Upper lobe of right lung (tissue), 1 donor: ENCODE measurements at regions not wholly inside any gene's neighbourhood (a gene's known extent, or its start where the extent isn't known, plus 50 kb on each side); places are given as distances from the start of the nearest gene placed in this dataset.

Experiments
- ATAC-seq: fragments of 200-7000 bp; cut with Tn5 transposase; one replicate; pipeline ENCODE4 v1.9.1; 2020; ENCODE audit warnings: mild to moderate bottlenecking, moderate library complexity
- DNase-seq: peaks from one replicate; pipeline ENCODE4 v3.0.0-alpha.2; 2020
- H3K27ac ChIP-seq: fragments of 200-600 bp; one replicate; pipeline ENCODE4 v1.8.0; 2022
- H3K27me3 ChIP-seq: fragments of 200-600 bp; one replicate; pipeline ENCODE4 v1.8.0; 2022; ENCODE audit warnings: mild to moderate bottlenecking
- H3K36me3 ChIP-seq: fragments of 200-600 bp; one replicate; pipeline ENCODE4 v1.8.0; 2022
- H3K4me1 ChIP-seq: fragments of 200-600 bp; one replicate; pipeline ENCODE4 v1.8.0; 2022
- H3K4me3 ChIP-seq: fragments of 200-600 bp; one replicate; pipeline ENCODE4 v1.8.0; 2022; ENCODE audit warnings: mild to moderate bottlenecking
- H3K9me3 ChIP-seq: fragments of 200-600 bp; one replicate; pipeline ENCODE4 v1.8.0; 2022
- intact Hi-C: fragments of 100-400 bp; cut with DNase I; formaldehyde crosslinking; loops from one replicate; pipeline ENCODE4 v1.11.0; 2022
- TF ChIP-seq, protein P1 (sequence below): fragments of 200-600 bp; IDR thresholded peaks from one replicate; pipeline ENCODE4 v1.8.0; 2022; ENCODE audit warnings: antibody characterized with exemption
- donor health status: DM: no; HTN: yes; CAD: no; lungs with severe emphysema.

DNA sequence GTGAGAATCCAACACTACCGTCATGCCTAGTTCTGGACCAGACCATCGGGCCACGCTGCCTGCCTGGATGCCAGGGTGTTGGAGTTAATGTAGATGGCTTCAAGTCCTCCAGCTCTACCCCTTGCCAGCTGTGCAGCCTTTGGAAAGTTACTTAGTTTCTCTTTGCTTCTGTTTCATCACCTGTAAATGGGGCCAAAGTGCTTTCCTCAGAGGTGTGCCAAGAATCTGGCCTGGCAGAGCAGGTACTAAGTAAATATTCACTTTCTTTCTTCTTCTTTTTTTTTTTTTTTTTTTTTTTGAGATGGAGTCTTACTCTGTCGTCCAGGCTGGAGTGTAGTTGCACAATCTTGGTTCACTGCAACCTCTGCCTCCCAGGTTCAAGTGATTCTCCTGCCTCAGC, 159.5 kb upstream of the RPL38 start:
- Histone ChIP-seq H3K4me3 (no peak overlapping the region), H3K9me3 (no peaks in the 10 kb centered on the region), H3K27me3 (peaks cover 5% of the 10 kb centered on the region), H3K27ac (no peak overlapping the region), H3K36me3 (no peaks in the 10 kb centered on the region), H3K4me1 (no peaks in the 10 kb centered on the region)
- TF ChIP-seq, protein P1, sequence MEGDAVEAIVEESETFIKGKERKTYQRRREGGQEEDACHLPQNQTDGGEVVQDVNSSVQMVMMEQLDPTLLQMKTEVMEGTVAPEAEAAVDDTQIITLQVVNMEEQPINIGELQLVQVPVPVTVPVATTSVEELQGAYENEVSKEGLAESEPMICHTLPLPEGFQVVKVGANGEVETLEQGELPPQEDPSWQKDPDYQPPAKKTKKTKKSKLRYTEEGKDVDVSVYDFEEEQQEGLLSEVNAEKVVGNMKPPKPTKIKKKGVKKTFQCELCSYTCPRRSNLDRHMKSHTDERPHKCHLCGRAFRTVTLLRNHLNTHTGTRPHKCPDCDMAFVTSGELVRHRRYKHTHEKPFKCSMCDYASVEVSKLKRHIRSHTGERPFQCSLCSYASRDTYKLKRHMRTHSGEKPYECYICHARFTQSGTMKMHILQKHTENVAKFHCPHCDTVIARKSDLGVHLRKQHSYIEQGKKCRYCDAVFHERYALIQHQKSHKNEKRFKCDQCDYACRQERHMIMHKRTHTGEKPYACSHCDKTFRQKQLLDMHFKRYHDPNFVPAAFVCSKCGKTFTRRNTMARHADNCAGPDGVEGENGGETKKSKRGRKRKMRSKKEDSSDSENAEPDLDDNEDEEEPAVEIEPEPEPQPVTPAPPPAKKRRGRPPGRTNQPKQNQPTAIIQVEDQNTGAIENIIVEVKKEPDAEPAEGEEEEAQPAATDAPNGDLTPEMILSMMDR = no peak
- DNase-seq (no peak), ATAC-seq (peak; percentile 67)
- intact Hi-C loops = no loop called here

DNA sequence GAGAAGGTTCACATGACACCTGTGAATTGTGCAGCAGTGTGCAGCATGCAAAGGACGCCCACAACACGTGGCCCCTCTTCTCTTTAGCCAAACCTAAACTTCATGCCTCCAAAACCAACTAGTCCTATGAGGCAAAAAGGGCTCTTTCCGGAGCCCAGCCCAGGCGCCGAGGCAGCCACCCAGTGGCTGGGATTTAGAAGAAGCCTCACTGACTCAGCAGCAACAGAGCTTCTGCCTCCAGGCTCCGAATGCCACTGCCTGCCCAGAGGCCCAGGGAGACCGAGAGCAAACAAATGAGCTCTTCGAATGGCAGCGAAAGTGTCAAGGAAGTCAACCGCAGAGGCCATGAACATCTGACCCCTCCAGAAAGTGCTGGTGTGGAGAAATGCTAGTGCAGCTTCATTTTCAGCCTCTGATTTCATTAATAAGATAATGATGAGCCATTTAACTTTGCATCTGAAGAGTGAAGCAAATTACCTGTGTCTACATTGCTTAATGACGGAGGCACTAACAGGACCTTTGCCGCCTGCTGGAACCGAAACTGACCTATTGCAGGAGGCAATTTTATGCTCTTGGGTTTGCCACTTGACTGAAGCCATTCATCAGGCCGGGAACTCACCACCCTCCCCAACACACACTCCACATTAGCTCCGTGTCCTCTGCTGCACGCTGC, 157.7 kb upstream of the RPL38 start:
- H3K27me3 ChIP-seq = peaks cover 22% of the 10 kb centered on the region
- no peak for DNase-seq
- no peak overlapping the region for H3K4me3 ChIP-seq
- H3K9me3 ChIP-seq = no peaks in the 10 kb centered on the region
- intact Hi-C loops = no loop called here
- H3K27ac ChIP-seq = no peak overlapping the region
- no peaks in the 10 kb centered on the region for H3K36me3 ChIP-seq
- TF ChIP-seq, protein P1 = no peak
- no peak for ATAC-seq
- no peaks in the 10 kb centered on the region for H3K4me1 ChIP-seq

DNA sequence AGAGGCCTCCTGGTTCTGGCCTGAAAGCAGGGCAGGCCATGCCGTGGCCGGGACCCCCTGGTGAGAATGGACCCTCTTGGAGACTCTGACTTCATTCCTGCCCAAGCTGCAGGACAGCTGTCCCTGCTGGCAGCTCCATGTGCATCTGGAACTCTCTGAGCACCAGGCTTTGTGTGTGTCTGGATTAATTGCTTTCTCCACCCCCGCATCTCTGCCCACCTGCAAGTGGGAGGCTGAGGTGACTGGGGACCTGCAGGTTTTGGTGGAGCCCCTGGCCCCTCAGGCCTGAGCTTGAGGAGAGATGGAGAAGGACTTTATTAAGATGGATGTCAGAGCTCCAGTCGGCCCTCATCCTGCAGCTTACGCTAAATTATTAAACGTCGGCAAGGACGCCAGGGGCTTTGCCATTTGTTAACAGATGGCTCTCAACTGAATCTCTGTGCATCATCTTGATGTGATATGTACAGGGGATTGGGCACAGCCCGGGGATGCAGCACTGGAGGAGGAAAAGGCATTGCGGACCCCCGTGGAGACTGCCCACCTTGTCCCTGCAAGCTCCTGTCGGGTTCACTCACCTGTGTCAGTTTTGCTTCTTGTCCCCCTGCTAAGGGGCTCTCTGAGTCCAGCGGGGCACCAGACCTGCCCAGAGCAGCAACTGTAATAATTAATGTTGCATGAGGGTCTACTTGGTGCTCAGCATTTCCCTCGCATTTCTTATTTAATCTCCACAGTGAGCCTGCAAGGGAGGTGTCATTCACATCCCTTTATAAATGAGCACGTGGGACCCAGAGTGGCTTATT, 154.1 kb upstream of the RPL38 start:
- Histone ChIP-seq H3K27me3 (peaks cover 28% of the 10 kb centered on the region), H3K4me1 (no peaks in the 10 kb centered on the region), H3K27ac (no peak overlapping the region), H3K4me3 (no peak overlapping the region), H3K36me3 (no peaks in the 10 kb centered on the region), H3K9me3 (no peaks in the 10 kb centered on the region)
- DNase-seq (no peak), ATAC-seq (no peak)
- TF ChIP-seq, protein P1 = no peak
- intact Hi-C loops = no loop called here

DNA sequence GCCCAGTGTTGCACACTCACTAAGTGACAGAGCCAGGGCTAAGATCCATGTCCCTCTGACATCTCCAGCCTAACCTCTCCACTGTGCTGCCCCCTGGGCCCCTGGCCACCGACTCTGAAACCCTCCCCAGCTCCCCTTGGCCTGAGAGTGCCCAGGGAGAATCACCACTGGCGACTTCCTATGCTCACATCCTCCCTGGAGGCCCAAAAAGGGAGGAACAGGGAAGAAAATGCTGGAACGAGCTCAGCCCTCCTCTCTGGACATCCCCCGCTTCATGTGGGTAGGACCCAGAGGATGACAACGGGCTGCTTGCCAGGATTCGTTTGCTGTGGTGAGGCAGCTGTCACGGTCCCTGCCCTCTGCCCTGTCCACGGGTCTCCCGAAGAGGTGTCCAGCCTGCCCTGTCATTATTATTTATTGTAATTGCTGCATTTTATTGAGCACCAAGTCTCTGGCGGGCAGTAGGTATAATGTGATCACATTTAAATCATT, 153.5 kb upstream of the RPL38 start:
- ATAC-seq (no peak), DNase-seq (no peak)
- intact Hi-C loops = no loop called here
- Histone ChIP-seq H3K4me3 (no peak overlapping the region), H3K4me1 (no peaks in the 10 kb centered on the region), H3K36me3 (no peaks in the 10 kb centered on the region), H3K27me3 (peaks cover 28% of the 10 kb centered on the region), H3K9me3 (no peaks in the 10 kb centered on the region), H3K27ac (no peak overlapping the region)
- TF ChIP-seq, protein P1 = no peak

DNA sequence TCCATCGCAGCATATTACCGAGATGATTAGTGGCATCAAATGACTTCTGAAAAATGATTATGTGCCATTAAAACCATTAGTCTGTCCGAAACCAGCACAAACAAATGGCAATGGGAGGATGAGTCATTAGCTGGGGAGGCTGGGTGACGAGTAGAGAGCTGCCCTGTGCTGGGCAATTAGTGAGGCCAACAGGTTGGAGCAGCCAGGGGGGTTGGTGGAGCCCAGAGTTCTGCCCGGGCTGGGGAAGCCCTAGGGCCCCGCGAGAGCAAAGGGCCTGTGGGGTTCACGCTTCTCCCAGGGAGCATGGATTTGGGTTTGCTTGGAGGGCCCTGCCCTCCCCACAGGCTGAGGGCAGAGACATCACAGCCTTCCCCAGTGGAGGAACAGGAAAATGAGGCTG, 152.1 kb upstream of the RPL38 start:
- ATAC-seq = no peak
- Histone ChIP-seq H3K27me3 (peaks cover 28% of the 10 kb centered on the region), H3K27ac (no peak overlapping the region), H3K4me1 (no peaks in the 10 kb centered on the region), H3K9me3 (no peaks in the 10 kb centered on the region), H3K36me3 (no peaks in the 10 kb centered on the region), H3K4me3 (no peak overlapping the region)
- no peak for DNase-seq
- intact Hi-C loops = no loop called here
- TF ChIP-seq, protein P1 = no peak
